A549 (cell line): ENCODE measurements at regions not wholly inside any gene's neighbourhood (a gene's known extent, or its start where the extent isn't known, plus 50 kb on each side); places are given as distances from the start of the nearest gene placed in this dataset.

Source experiments
- CHD2 ChIP-seq: fragments of 150-350 bp; IDR thresholded peaks from 2 replicates; pipeline ENCODE4 v1.6.1; 2014; ENCODE audit warnings: low read length; ENCODE audit not compliant: partially characterized antibody
- CHD4 ChIP-seq: fragments of 200-600 bp; sonication (generic); IDR thresholded peaks from 2 replicates; pipeline ENCODE4 v1.6.1; 2016; ENCODE audit warnings: antibody characterized with exemption, mild to moderate bottlenecking, borderline replicate concordance
- CTCF ChIP-seq: fragments of >200 bp; sonication (Bioruptor Twin); formaldehyde crosslinking; IDR thresholded peaks from 3 replicates; pipeline ENCODE4 v1.5.1; 2016
- EP300 ChIP-seq, 2 experiments: fragments of >200 bp; sonication (Bioruptor Twin); formaldehyde crosslinking; IDR thresholded peaks; 2 replicates in 1 of 2; 3 replicates in 1 of 2; pipeline ENCODE4 v1.6.1; 2016 to 2017
- HDAC2 ChIP-seq: fragments of 200-600 bp; sonication (generic); IDR thresholded peaks from 2 replicates; pipeline ENCODE4 v1.6.1; 2016
- PBX3 ChIP-seq: IDR thresholded peaks from 2 replicates; pipeline ENCODE4 v1.6.1; 2012
- PHF8 ChIP-seq: fragments of 200-600 bp; sonication (generic); IDR thresholded peaks from 2 replicates; pipeline ENCODE4 v1.6.1; 2016; ENCODE audit warnings: low read depth, mild to moderate bottlenecking, antibody characterized with exemption, moderate library complexity, borderline replicate concordance
- POLR2A ChIP-seq: IDR thresholded peaks from 2 replicates; pipeline ENCODE4 v1.6.1; 2012; ENCODE audit warnings: mild to moderate bottlenecking, low read length
- POLR2AphosphoS2 ChIP-seq: conservative IDR thresholded peaks from 2 replicates; pipeline ENCODE4 v1.6.1; 2012; ENCODE audit warnings: low read length, improper control_type of control experiment, inconsistent platforms
- RAD21 ChIP-seq, 2 experiments: fragments of >200 bp in 1 of 2; sonication (Bioruptor Twin) in 1 of 2; formaldehyde crosslinking in 1 of 2; IDR thresholded peaks in 1 of 2; conservative IDR thresholded peaks in 1 of 2; 2 replicates in 1 of 2; 3 replicates in 1 of 2; pipeline ENCODE4 v1.6.1; 2012 to 2018; ENCODE audit warnings: inconsistent platforms in 1 of 2
- SREBF2 ChIP-seq: fragments of 450-650 bp; IDR thresholded peaks from 2 replicates; pipeline ENCODE4 v1.6.1; 2014; ENCODE audit warnings: mild to moderate bottlenecking, moderate library complexity

- TF ChIP-seq PBX3 (no peak), SREBF2 (no peak), CTCF (no peak), EP300 (IDR thresholded peaks at IDR 0.05) (no peak), CHD4 (no peak), CHD2 (no peak), PHF8 (no peak), HDAC2 (no peak), POLR2A (no peak), POLR2AphosphoS2 (no peak), RAD21 (conservative IDR thresholded peaks at IDR 0.05 in 1 of 2, IDR thresholded peaks at IDR 0.05 in 1 of 2) (no peak)
Observed at GRCh38 chr4:94068753-94069719, 138.6 kb upstream of the SMARCAD1 start.
